Caki2 (cell line): ENCODE measurements at regions not wholly inside any gene's neighbourhood (a gene's known extent, or its start where the extent isn't known, plus 50 kb on each side); places are given as distances from the start of the nearest gene placed in this dataset.

Experiments used
- DNase-seq: peaks from one replicate; pipeline ENCODE4 v3.0.0-alpha.2; 2015; ENCODE audit warnings: low read depth
- in situ Hi-C: cut with HindIII; loops from 2 replicates; pipeline ENCODE4 v1.10.0; 2016; ENCODE audit warnings: low sequenced_read_pairs, low pct_unique_long_range_greater_than_20kb, mixed read lengths

DNA sequence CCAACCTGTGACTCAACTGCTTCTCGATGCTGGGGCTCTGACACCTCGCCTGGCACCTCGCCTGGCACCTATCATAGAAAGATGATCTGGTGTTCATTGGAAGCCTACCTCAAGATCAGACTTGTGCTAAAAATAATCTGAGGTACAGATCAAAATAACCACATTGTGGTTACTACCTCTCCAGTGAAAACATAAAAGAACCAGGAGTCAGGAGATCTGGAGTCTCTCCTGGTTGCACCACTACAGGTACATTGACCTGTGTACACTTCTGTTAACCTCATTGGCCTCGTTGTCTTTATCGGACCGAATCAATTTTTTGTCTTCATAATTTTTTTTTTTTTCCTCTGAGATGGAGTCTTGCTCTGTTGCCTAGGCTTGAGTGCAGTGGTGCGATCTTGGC lies 695.9 kb downstream of the HDGFL1 start:
- DNase-seq = no peak
- in situ Hi-C loops = no loop called here

DNA sequence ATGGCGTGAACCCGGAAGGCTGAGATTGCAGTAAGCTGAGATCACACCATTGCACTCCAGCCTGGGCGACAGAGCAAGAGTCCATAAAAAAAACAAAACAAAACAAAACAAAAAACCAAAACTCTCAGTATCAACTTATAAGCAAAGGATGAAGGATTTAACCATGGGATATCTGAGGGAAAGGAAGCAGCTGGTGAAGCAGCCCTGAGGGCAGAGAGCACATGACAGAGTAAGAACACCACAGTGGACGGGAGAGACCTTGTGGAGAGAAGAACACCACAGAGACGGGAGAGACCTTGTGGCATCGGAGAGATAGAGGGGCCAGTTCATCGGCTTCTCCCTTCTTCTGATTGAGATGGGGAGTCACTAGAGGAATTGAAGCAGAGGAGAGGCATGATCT lies 697.2 kb downstream of the HDGFL1 start:
- no peak for DNase-seq
- in situ Hi-C loops = no loop called here

DNA sequence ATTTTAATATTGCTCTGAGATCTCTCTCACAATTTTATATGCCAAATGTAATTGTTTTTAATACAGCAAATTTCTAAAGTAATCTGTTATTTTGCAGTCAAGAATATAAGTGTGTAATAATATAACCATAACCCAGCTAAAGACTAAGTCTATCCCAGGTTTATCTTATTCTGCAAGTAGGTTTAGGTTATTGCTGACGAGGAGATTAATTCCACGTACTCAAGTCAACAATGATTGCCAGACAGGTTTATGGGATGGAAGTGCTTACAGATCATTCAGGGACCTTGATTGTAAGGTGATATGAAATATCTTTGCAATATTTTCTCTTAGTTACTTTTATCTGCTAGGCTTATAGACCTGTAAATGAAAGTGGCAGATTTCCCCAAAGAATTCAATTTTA lies 698.3 kb downstream of the HDGFL1 start:
- no peak for DNase-seq
- in situ Hi-C loops = no loop called here

DNA sequence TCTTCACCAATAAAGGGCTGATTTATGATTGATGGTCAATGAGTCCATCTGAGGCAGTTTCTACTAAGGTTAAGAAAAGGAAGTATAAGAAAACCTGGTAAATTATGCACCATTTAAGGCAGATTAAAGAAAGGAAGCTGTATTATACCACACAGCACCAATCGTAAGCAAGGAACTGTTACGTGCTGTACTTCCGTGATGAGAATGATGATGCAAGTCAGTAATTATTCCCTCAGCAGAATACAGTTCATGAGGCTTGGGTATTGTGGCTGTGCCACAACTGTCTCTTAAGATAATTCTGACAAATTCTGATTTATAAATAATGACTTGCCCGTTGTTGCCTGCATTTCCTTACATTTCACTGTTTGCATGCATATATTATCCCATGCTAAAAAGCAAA lies 699.0 kb downstream of the HDGFL1 start:
- in situ Hi-C loops = no loop called here
- no peak for DNase-seq

DNA sequence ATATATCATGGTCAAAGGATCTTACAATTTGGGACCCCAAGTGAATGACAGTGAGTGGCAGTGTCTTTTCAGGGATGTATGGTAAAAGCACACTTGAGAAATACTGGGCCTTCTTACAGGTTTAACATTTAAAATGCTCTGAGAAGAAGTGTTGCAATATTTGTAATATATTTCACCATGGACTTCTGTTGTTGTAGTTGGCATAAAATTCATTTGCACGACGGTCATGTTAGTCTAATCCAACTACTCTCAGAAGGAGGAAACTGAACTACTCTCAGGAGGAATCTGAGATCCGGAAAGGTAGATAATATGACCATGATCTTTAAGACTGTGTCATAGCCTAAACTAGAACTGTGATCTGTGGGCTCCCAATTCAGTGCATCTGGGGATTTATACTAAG lies 700.1 kb downstream of the HDGFL1 start:
- in situ Hi-C loops = no loop called here
- no peak for DNase-seq

DNA sequence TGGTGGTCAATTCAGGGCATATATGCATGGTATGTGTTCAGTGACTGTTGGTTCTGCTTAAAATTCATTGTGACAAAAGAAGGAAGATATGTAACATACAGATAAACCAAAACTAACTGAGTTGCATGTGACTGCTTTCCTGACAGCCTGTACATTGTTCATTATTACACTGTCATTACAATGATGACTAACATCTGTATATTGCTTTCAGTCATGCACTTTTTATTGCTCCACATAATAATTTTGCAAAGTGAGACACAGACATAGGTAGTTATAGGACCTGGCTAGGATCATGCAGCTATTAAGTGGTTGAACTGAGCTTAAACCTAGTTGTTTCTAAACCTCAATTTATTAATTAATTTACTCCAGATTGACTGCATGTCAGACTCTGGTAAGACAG lies 703.2 kb downstream of the HDGFL1 start:
- in situ Hi-C loops = no loop called here
- no peak for DNase-seq

DNA sequence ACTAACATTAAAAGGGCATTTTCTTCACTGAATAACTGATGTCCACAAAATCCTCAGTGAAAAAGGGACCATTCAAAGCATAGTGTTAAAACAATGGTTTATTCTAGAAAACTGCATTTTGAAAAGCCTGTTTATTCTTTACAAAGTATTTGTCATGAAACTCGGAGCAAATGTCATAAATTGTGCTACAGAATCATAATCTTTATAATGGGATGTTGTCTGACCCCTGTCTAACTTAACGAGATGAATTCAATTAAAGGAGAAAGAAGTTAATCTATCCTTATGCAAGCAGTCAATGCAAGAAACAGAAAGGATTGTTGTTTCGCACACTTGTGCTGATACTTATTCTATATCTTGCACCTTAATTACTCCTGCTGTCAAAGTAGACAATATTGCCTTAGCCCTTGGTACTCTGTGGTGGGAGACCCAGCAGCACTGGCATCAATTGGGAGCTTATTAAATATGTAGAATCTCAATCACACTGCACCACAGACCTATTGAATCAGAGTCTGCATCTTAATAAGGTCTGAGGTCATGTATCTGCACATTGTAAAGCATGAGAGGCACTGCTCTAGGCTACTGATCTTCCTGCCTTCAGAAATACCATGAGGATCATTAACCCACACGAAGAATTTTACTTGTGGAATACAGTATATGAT lies 708.3 kb downstream of the HDGFL1 start:
- in situ Hi-C loops = no loop called here
- DNase-seq = no peak

DNA sequence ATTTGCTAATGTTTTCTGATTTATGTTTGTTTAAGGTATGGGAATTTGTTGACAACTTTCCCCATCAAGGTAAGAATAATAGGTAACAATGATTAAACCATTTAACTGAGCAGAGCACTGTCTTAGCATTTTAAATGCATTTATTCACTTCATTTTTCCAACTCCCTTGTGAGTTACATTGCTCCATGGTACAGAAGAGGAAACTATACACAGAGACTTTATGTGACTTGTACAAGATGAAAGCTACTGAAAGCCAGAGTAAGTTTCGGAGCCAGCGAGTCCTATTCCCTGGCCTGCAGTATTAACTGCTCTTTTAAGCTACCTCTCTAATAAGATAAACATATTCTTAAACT lies 708.8 kb downstream of the HDGFL1 start:
- in situ Hi-C loops = no loop called here
- no peak for DNase-seq

DNA sequence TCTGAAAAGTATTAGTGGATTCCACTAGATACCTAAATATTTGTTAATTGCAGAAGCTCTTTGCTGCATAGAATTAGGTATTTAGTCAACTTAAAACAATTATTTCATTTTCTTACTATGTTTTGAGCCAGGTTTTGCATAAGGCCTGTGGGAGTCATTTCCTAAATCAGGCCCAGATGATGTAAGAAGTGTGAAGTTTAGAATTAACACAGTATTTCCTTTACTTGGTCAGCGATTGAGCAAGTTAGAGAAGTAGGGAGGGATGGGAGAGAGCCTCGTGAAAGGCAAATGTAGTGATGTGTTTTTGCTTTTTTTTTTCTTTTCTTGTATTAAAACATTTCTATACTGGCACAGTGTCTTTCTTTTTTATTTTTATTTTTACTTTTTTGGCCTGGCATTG lies 711.1 kb downstream of the HDGFL1 start:
- no peak for DNase-seq

DNA sequence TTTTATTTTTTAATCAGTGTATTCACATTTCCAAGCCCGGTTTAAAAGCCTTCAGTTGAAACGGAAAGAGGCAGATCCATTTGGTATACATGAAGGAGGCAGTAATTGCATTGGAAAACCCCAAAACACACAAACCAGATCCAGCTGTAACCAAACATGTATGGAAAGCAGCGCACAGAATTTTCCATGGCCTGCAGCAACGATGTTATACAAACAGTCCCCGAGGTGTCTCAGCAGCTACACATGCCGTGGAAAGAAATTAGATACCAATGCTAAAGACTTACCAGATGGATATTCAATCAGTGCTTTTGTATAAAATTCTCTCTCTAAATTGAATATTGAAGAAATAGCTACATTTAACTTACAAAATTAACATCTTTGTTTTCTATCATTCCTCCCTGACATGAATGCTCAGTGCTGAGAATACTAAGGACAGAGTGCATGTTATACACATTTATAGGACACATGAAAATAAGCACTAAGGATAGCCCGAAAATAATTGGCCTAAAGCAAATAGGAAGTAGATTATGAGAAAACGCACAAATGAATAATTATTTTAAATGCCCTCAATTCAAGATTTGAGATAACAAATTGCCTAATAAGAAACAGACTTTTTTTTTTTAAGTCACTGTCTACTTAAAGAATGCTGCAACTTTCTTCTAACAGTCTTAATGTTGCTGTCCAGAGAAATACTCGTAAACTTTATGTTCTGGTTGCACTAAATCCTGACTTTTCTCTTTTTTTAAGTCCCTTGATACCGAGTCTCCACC lies 713.1 kb downstream of the HDGFL1 start:
- in situ Hi-C loops = no loop called here
- no peak for DNase-seq

More for the DNA sequence above, 711.1 kb downstream of the HDGFL1 start:
- in situ Hi-C loops = no loop called here

DNA sequence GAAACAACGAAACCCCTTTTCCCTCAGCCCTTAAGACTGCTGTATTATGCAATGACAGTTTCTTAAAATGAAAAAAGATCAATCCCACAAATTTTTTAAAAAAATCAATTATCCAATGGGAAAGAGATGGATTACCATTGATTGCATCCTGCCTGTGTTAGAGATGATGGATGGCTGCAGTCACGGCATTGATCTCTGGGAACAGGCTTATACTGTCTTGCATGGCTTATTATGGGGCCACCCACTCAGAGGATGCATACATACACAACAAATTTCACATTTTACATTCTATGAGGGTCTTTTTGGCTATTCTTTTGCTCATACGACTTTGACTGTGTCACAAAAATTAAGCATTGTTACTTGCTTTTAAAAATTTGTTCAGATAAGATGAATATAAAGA lies 724.3 kb downstream of the HDGFL1 start:
- in situ Hi-C loops = no loop called here
- DNase-seq = no peak

DNA sequence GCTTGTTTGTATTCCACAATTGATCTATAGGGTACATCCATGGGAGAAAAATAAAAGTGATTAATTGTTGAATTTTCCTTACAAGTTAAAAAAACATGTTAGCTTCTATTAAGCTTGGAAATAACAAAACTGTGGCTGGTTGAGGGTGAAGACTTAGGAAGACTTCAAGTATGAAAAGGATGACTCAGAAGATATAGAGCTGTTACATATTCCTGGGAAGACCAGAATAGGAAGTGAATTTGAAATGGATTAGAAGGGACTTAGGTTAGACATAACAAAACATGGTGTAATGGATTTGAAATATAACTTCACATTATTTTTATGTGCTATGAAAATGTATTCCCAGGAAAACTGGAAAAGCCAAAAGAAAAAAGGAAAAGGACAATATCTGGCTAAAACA lies 732.2 kb downstream of the HDGFL1 start:
- no peak for DNase-seq
- in situ Hi-C loops = no loop called here

DNA sequence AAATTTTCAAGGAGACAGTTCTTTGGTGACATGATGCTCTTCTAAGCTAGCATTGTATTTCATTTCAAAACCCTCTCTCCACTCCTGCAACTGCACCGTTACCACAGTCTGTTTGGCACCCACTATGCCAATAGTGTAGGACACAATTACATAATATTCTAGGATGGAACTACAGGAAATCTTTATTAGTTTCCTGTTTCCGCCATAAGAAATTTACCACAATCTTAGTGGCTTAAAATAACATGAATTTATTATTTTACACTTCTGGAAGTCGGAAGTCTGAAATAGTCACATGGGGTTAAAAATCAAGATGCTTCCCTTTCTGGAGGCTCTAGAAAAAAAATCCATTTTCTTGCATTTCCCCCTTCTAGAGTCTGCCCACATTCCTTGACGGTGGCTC lies 733.1 kb downstream of the HDGFL1 start:
- in situ Hi-C loops = no loop called here
- DNase-seq = no peak

DNA sequence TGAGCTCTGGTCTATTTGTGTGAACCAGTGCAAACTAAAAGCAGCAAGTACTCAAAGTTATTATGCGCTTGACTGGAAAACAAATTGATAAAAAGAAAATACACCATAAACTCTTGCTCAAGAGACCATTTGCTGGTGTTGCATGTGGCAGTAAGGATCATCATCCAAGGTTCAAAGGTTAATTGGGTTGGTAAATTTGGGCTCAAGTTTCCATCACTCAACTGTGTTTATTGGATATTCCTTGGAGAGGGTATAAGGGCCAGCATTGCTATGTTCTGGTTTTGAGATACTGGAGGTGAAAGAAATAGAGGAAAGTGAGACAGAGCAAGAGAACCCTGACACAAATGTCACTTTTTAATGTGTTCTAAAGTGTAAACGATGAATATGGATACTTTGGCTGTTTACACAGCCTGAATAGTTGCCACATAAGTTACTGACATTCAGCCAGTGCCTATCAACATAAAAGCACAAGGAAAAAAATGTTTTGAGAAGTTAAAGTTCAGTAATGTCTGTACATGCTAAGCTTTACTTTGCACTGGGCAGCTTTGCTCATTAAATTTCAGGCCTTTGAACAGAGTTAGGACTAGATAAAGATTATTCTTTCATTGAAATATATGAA lies 736.1 kb downstream of the HDGFL1 start:
- in situ Hi-C loops = no loop called here
- DNase-seq = no peak

DNA sequence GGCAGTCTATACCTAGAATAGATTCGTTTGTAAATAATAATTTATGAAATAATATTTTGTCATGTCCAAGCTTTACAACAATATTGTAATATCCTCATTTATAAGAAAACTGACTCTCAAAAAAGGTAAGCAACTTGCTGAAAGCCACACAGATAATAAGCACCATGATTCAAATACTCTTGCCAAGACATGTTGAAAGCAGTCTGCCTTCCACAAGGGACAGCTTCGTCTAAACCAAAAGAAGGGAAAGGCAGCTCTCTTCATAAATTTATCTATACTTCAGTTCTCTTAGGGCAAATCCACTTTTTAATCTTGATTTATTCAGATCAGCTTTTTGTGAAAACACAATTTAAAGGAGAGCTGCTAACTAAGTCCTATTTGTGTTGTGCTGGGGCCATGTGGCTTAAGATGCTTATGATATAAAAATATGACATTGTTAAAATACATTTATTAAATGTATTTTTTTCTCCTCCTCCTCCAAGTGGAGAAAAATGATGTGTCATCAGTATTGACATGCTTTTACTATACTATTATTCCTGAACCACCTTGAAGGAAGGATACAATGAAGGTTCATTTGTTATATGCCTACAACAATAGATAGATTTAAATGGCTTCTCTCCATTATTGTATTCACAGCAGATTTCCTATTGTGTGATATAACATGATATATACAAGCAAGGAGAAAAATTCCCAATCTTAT lies 737.0 kb downstream of the HDGFL1 start:
- in situ Hi-C loops = no loop called here
- DNase-seq = no peak

DNA sequence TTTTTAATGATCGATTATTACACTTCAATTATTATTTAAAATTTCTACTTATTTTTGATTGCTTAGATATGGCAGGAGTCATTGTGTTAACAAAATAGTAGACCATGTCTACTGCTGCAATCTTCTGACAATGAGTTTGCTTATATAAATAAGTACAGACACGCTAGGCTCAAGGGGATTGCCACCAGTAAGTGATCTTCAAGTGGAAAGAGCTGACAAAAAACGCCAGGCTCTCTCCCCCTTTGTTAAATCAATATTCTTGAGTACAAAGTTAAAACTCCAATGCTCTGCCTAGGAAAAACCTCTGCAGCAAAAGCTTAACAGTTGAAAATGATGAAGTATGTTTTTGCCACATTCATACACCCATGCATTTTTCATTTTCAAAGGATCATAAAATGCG lies 738.1 kb downstream of the HDGFL1 start:
- DNase-seq = no peak
- in situ Hi-C loops = no loop called here

DNA sequence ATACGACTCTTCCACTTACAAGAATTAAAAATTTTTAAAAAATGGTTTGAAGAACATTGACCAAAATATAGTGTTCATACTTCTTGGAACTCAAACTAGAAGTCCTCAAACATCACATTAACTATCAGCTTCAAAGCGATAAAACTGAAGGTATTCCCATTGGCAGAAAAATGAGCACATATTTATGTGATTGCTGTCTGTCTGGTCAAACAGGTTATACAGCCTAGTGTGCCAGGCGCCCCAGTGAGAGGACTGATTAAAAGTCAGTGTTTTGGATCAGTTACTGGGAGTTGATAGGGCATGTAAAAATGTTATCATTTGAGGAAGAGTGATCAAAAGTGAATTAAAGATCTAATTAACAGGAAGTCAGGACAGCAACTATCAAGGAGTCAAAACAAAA lies 738.8 kb downstream of the HDGFL1 start:
- DNase-seq = no peak

DNA sequence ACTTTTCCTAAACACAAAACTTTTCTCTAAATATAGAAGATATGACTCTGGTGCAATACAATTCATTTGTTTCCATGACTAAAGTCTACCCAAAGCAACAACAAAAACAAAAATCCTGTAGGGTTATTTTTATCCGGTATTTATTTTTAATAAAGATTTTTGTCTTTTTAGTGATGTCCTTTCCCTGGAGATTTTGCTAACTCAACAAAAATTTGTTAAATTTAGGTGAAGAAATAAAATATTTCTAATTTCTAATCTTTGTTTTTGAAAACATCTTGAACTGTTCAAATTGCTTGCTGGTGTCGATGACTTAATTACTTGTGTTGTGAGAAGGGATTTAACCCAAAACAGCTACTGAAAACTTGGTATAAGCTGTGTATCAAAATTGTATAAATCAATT lies 741.8 kb downstream of the HDGFL1 start:
- in situ Hi-C loops = no loop called here

More for the DNA sequence above, 738.8 kb downstream of the HDGFL1 start:
- in situ Hi-C loops = no loop called here

DNA sequence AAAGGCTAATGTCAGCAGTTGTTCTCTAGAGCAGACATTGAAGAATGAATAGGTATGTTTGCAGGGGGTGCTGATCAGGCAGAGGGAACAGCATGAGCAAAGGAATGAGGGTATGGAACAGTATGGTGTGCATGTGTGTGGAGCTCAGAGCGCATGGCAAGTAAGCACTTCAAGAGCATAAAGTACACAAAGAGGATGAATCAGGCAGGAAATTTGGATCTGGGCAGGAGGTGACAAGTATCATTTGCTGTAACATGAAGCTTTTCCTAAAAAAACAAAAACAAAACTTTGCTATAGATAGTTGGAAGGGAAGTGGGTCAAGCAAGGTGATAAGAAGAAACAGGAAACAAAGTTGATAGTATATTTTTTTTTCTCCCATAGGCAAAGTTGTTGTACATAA lies 746.8 kb downstream of the HDGFL1 start:
- no peak for DNase-seq
- in situ Hi-C loops = no loop called here

More for the DNA sequence above, 741.8 kb downstream of the HDGFL1 start:
- no peak for DNase-seq
